GM18517 (cell line): ENCODE measurements at regions not wholly inside any gene's neighbourhood (a gene's known extent, or its start where the extent isn't known, plus 50 kb on each side); places are given as distances from the start of the nearest gene placed in this dataset.
"Not testable (repeated sequence)": the region's sequence is repeated elsewhere in the genome, so short reads cannot be mapped to it uniquely, and the experiment has no call there.

Experiments used
- ATAC-seq: cut with Tn5 transposase; IDR thresholded peaks from one replicate; pipeline ENCODE4 v1.9.1; 2021; ENCODE audit warnings: mild to moderate bottlenecking, moderate library complexity; ENCODE audit not compliant: unreplicated experiment

- not testable (repeated sequence) for ATAC-seq
Measured at GRCh38 chr21:5103880-5104561, 5417.4 kb upstream of the TPTE start.

GRCh38 chr21:5104562-5104928 lies 5416.8 kb upstream of the TPTE start:
- ATAC-seq: not testable (repeated sequence)

DNA sequence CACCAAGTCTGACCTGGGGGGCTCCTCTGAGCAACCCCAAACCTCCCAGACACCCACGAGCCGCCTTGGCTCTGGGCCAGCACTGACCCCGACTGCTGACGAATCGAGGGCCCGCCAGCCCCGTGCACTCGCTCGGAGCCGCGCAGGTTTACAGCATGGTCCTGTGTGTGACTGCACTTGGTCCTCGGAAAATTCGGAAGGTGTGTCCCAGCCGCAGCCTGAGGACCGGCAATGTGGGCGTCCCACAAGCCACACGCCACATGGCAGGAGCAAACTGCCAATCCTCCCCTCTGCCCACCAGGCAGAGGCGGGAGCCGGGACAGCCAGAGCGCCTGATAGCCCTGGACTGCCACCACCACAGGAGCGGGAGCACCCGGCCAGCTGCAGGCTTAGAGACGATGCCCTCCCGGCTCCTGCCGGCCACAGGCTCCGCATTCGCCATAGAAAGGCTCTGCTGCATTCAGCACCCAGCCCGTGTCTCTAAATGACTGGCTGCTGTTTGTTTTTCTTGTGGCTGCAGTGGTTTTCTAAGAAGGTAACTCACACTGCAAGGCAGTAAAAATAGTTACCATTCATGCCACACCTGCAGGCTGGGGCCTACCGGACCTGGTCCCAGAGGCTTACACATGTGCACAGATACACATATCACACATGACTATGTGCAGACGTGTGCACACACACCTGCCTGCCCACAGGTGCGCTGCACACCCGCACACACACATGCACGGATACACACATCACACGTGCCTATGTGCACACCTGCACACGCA lies 5415.3 kb upstream of the TPTE start:
- peak; percentile 43 for ATAC-seq

GRCh38 chr21:5106767-5107464 lies 5414.5 kb upstream of the TPTE start:
- ATAC-seq: peak; percentile 8

DNA sequence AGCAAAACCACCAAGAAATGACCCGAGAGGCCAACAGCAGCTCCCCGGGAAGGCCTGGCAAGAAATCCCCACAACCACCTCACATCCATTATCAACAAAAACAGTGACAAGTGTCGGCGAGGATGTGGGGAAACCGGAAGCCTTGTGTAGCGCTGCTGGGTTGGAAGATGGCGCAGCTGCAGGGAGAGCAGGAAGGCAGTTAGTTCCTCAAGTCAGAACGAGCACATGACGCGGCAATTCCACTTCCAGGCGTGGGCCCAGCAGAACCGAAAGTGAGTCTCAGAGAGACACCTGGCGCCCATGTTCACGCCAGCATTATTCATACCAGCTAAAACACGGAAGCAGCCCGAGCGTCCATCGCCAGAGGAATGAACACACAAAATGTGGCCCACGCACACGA lies 5413.7 kb upstream of the TPTE start:
- ATAC-seq: not testable (repeated sequence)

GRCh38 chr21:5108048-5108775 lies 5413.2 kb upstream of the TPTE start:
- ATAC-seq: not testable (repeated sequence)

- not testable (repeated sequence) for ATAC-seq
Measured at GRCh38 chr21:5111197-5111596, 5410.2 kb upstream of the TPTE start.

GRCh38 chr21:5113092-5113491 lies 5408.3 kb upstream of the TPTE start:
- not testable (repeated sequence) for ATAC-seq

DNA sequence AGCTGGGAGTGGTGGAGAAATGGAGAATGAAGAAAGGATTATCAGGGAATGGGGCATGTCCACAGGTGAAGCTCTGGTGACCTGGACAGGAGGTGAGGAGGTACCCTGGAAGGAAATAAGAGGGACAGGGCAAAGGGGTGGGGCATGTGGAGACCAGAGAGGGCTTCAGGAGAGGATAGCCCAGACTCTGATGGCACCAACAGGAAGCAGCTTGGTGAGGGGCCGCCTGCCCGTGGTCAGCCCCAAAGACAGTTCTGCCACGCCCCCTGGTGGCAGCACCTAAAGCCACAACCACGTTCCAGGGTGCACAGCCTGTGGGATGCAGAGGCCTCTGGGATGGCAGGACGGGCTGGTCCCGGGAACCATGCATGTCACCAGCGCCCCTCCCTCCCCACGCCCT lies 5406.9 kb upstream of the TPTE start:
- not testable (repeated sequence) for ATAC-seq

DNA sequence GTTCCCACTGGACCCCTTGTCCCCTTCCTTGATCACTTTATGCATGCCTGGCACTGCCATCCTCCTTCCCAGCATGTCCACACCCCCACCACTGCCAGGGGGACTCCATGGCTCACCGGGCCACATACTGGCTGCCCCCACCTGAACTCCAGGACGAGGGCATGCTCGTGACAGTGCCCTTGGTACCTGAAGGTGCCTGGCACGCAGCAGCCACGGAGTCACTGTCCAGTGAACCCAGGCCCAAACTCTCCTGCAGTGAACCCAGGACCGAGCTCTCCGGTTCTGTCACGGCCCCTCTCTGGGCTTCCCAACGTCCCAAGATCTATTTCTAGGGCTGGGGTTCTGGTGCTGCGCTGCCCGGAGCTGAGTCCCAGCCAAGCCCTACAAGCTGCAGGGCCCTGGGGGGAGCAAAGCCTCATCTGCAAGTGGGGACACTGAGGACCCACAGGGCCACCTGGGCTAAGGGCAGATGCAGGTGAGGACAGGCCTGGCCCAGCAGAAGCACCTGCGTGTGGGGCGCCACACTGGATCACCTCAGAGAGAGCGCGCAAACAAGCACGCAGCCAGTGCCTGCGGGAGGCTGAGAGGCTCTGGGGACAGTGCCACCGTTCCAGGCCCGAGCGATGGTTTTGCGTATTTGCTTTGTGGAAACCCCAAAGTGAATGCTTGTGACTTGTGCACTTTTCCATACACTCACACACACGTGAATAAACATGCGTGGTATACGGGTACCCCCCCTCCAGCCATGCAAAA lies 5406.3 kb upstream of the TPTE start:
- ATAC-seq: not testable (repeated sequence)

GRCh38 chr21:5115646-5116343 lies 5405.6 kb upstream of the TPTE start:
- not testable (repeated sequence) for ATAC-seq

- ATAC-seq: not testable (repeated sequence)
Measured at GRCh38 chr21:5116344-5117123, 5404.8 kb upstream of the TPTE start.

DNA sequence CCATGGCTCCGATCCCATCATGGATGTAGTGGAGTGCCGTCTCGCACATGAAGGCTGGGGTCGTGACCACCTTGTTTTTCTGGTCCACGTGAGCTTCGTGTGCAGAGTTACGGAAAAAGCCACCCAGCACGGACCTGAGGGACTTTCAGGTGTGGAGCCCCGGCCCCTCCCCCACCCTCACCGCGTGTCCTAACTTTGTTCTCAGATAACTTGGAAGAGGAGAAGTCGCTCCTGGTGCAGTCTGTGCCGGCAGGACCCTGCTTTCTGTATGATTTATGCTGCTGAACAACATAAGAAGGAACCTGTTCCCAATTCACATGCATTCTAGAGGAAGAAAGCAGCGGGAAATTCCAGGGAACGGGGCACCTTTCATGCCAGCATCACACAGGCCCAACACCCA lies 5404.2 kb upstream of the TPTE start:
- not testable (repeated sequence) for ATAC-seq

DNA sequence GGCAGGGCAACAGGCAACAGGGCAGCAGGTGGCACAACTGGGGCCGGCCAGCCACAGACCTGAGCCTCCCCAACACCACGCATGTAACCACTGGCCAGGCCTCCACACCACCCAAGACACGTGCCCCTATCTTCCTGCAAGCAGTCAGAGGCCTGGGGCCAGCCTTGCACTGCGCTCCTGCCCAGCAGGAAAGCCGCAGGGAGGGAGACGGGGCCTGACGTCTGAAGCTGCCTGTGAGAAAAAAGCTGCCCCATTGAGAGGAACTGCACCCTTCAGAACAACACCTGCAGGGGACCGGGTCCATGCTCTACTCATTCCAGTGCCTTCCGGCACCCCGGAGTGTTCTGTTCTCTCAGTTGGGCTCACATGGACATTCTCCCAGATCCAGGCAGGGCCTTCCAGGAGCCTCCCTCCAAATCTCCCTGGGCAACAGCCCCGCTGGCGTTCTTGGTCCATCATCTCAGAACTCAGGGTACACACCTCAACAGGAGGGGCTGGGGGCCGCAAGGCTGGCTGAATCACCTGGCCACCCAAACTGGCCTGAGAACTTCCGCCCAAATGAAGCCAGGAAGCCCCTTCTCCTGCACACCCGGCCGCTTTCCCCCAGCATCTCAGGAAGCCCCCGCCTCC lies 5403.6 kb upstream of the TPTE start:
- not testable (repeated sequence) for ATAC-seq

DNA sequence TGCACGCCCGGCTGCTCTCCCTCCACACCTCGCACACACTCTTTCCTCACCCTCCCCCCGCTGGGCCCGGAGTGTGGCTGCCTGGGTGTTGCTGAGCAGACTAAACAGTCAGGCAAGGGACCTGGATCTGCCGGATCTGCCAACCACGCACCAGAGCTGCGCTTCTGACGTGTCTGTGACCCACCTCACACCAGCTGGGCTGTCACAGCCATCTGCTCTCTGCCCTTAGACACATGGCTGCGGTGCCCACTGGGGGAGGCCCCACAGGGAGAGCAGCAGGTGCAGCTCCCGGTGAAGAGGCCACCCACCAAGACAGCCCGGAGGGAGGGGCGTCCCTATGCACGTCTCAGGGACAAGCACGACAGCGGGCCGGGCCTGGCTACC lies 5403.1 kb upstream of the TPTE start:
- ATAC-seq: not testable (repeated sequence)

GRCh38 chr21:5119179-5119578 lies 5402.2 kb upstream of the TPTE start:
- not testable (repeated sequence) for ATAC-seq

- ATAC-seq: not testable (repeated sequence)
Measured at GRCh38 chr21:5121399-5121798, 5400.0 kb upstream of the TPTE start.

GRCh38 chr21:5121849-5122248 lies 5399.5 kb upstream of the TPTE start:
- not testable (repeated sequence) for ATAC-seq
